Spleen (tissue), 7 donors: ENCODE measurements at regions not wholly inside any gene's neighbourhood (a gene's known extent, or its start where the extent isn't known, plus 50 kb on each side); places are given as distances from the start of the nearest gene placed in this dataset.

Experiments used
- POLR2AphosphoS5 ChIP-seq, 3 donors: sonication (generic); formaldehyde crosslinking; IDR thresholded peaks; one replicate each; pipeline ENCODE4 v1.5.1; 2017; ENCODE audit warnings: antibody characterized with exemption in 3 of 3
- TF ChIP-seq, protein P1 (sequence below), 11 experiments: fragments of 200-600 bp in 7 of 11; fragments of 450-650 bp in 4 of 11; sonication (generic) in 4 of 11; IDR thresholded peaks in 8 of 11; conservative IDR thresholded peaks in 3 of 11; 1 replicate in 7 of 11; 2 replicates in 4 of 11; pipeline versions ENCODE4 v1.4.0 to v1.8.0; 2016 to 2021; ENCODE audit warnings: antibody characterized with exemption in 11 of 11, inconsistent platforms in 4 of 11, mild to moderate bottlenecking in 1 of 11
- donor health status: DM: no; HTN: no; CAD: no; lungs with moderate emphysema.
- donor health status: DM: no; HTN: no; CAD: no.
- donor health status: DM: no; HTN: no; CAD: no.

DNA sequence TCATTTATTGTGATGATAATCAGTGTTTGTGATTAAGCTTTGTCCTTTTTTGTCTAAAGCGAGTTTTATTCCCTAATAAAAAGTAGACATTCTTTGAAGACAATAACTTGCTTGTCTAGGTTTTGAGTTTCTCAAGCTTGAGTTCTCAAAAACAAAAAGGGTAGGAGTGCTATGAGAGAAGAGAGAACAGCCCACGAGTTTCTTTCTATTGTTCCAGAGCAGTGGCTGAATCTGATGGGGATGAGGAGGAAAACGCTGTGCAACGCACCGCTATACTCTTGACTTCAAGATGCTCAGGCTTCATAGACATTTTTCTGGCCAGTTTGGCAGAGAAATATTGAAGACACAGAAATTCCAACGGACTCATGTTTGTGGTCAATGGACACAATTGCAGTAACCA, 669.8 kb upstream of the B3GALT2 start:
- TF ChIP-seq, protein P1, sequence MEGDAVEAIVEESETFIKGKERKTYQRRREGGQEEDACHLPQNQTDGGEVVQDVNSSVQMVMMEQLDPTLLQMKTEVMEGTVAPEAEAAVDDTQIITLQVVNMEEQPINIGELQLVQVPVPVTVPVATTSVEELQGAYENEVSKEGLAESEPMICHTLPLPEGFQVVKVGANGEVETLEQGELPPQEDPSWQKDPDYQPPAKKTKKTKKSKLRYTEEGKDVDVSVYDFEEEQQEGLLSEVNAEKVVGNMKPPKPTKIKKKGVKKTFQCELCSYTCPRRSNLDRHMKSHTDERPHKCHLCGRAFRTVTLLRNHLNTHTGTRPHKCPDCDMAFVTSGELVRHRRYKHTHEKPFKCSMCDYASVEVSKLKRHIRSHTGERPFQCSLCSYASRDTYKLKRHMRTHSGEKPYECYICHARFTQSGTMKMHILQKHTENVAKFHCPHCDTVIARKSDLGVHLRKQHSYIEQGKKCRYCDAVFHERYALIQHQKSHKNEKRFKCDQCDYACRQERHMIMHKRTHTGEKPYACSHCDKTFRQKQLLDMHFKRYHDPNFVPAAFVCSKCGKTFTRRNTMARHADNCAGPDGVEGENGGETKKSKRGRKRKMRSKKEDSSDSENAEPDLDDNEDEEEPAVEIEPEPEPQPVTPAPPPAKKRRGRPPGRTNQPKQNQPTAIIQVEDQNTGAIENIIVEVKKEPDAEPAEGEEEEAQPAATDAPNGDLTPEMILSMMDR (IDR thresholded peaks at IDR 0.05 in 8 of 11, conservative IDR thresholded peaks at IDR 0.05 in 3 of 11), result no peak
- TF ChIP-seq POLR2AphosphoS5 (IDR thresholded peaks at IDR 0.05), result no peak
